HCT116 (cell line): ENCODE measurements at regions not wholly inside any gene's neighbourhood (a gene's known extent, or its start where the extent isn't known, plus 50 kb on each side); places are given as distances from the start of the nearest gene placed in this dataset.

Experiments
- ATAC-seq: fragments of 200-7000 bp; cut with Tn5 transposase; 2 replicates; pipeline ENCODE4 v1.9.1; 2020; ENCODE audit warnings: mild to moderate bottlenecking, moderate library complexity
- BruUV-seq: library from RNA; stranded (reverse); fragments of 400-500 nt; replicated peaks from 2 replicates; lab custom pipeline; 2021; lab: Mats Ljungman, UMichigan
- CTCF ChIA-PET: fragments of 300-600 bp; sonication (Branson Sonifier 250); formaldehyde crosslinking; loops from one replicate; lab custom pipeline; 2021; ENCODE audit warnings: antibody characterized with exemption; lab: Charles Lee
- POLR2A ChIA-PET: fragments of 300-600, 350-600 bp; sonication (Branson Sonifier 250); formaldehyde crosslinking; loops from one replicate; lab custom pipeline; 2021; ENCODE audit warnings: antibody characterized with exemption; lab: Charles Lee
- RAD21 ChIA-PET, 2 experiments: fragments of 300-600 bp; sonication (Branson Sonifier 250); formaldehyde crosslinking; loops; one replicate each; lab custom pipeline; 2023; ENCODE audit warnings: low total read pairs in 2 of 2; ENCODE audit not compliant: uncharacterized antibody in 2 of 2, unreplicated experiment in 2 of 2, low non-redundant PET in 1 of 2; lab: Charles Lee
- DNase-seq: peaks from one replicate; pipeline ENCODE4 v3.0.0-alpha.2; 2010; ENCODE audit warnings: low read depth, low spot score
- H2AFZ ChIP-seq: fragments of 200-600 bp; shearing (Covaris generic), sonication (generic); 2 replicates; pipeline ENCODE4 v1.6.1; 2017; ENCODE audit warnings: low read depth, mixed run types, mixed read lengths, antibody characterized with exemption, low read length; ENCODE audit not compliant: poor library complexity, severe bottlenecking
- H3K27ac ChIP-seq: 2 replicates; pipeline ENCODE4 v1.5.1; 2012; ENCODE audit warnings: low read depth, low read length
- H3K27me3 ChIP-seq: fragments of 200-600 bp; sonication (generic); 2 replicates; pipeline ENCODE4 v1.6.1; 2016; ENCODE audit warnings: mixed run types, low read length, mixed read lengths; ENCODE audit not compliant: insufficient read depth
- H3K36me3 ChIP-seq, 2 experiments: fragments of 200-500 bp in 1 of 2; fragments of 200-600 bp in 1 of 2; sonication (Bioruptor generic) in 1 of 2; sonication (generic) in 1 of 2; 2 replicates each; pipeline versions ENCODE4 v1.5.1 to v1.6.1; 2014 to 2016; ENCODE audit warnings: low read length in 2 of 2, inconsistent platforms in 1 of 2, mixed read lengths in 1 of 2, mixed run types in 1 of 2; ENCODE audit not compliant: insufficient read depth in 2 of 2, control insufficient read depth in 1 of 2
- H3K4me1 ChIP-seq, 2 experiments: fragments of 200-600 bp in 1 of 2; sonication (generic) in 1 of 2; 2 replicates each; pipeline versions ENCODE4 v1.5.1 to v1.6.1; 2012 to 2017; ENCODE audit warnings: low read length in 2 of 2, inconsistent platforms in 1 of 2, mild to moderate bottlenecking in 1 of 2, mixed read lengths in 1 of 2, mixed run types in 1 of 2, moderate library complexity in 1 of 2; ENCODE audit not compliant: insufficient read depth in 2 of 2, control insufficient read depth in 1 of 2
- H3K4me2 ChIP-seq: fragments of 200-600 bp; sonication (generic); 2 replicates; pipeline ENCODE4 v1.6.1; 2017; ENCODE audit warnings: mixed run types, low read length, mixed read lengths
- H3K4me3 ChIP-seq, 2 experiments: fragments of 200-600 bp in 1 of 2; sonication (generic) in 1 of 2; replicated peaks in 1 of 2; 2 replicates each; pipeline ENCODE4 v1.5.1; 2011 to 2016; ENCODE audit warnings: low read length in 2 of 2, control low read depth in 1 of 2, low read depth in 1 of 2, mild to moderate bottlenecking in 1 of 2, mixed read lengths in 1 of 2, mixed run types in 1 of 2
- H3K79me2 ChIP-seq: fragments of 200-600 bp; sonication (generic); 2 replicates; pipeline ENCODE4 v1.6.1; 2017; ENCODE audit warnings: mild to moderate bottlenecking, mixed run types, low read length, moderate library complexity, mixed read lengths; ENCODE audit not compliant: insufficient read depth
- H3K9ac ChIP-seq: fragments of 200-600 bp; sonication (generic); 2 replicates; pipeline ENCODE4 v1.6.1; 2016; ENCODE audit warnings: low read length, mixed read lengths
- H3K9me2 ChIP-seq: fragments of 200-600 bp; sonication (generic), shearing (Covaris generic); 2 replicates; pipeline ENCODE4 v1.6.1; 2017; ENCODE audit warnings: mixed run types, mild to moderate bottlenecking, moderate library complexity; ENCODE audit not compliant: insufficient read depth
- H3K9me3 ChIP-seq, 2 experiments: fragments of 200-500 bp in 1 of 2; fragments of 200-600 bp in 1 of 2; sonication (Bioruptor generic) in 1 of 2; sonication (generic) in 1 of 2; 2 replicates each; pipeline ENCODE4 v1.6.1; 2014 to 2017; ENCODE audit warnings: low read length in 2 of 2, mixed read lengths in 2 of 2, inconsistent platforms in 1 of 2, low read depth in 1 of 2, mild to moderate bottlenecking in 1 of 2, mixed run types in 1 of 2, moderate library complexity in 1 of 2; ENCODE audit not compliant: control insufficient read depth in 1 of 2, insufficient read depth in 1 of 2
- H4K20me1 ChIP-seq: fragments of 200-600 bp; sonication (generic), shearing (Covaris generic); 2 replicates; pipeline ENCODE4 v1.6.1; 2017; ENCODE audit warnings: mixed run types, mild to moderate bottlenecking, moderate library complexity; ENCODE audit not compliant: insufficient read depth
- CBX3 ChIP-seq: IDR thresholded peaks from 2 replicates; pipeline ENCODE4 v1.6.1; 2012; ENCODE audit warnings: low read depth
- CEBPB ChIP-seq: IDR thresholded peaks from 2 replicates; pipeline ENCODE4 v1.6.1; 2012; ENCODE audit warnings: low read depth
- ELF1 ChIP-seq: IDR thresholded peaks from 2 replicates; pipeline ENCODE4 v1.6.1; 2012; ENCODE audit warnings: low read depth, borderline replicate concordance
- EZH2 ChIP-seq: fragments of 200-600 bp; sonication (generic); IDR thresholded peaks from 2 replicates; pipeline ENCODE4 v1.6.1; 2017; ENCODE audit warnings: antibody characterized with exemption, mixed run types
- JUND ChIP-seq: IDR thresholded peaks from 2 replicates; pipeline ENCODE4 v1.6.1; 2012
- POLR2A ChIP-seq: IDR thresholded peaks from 2 replicates; pipeline ENCODE4 v1.7.0; 2011; ENCODE audit warnings: borderline replicate concordance; ENCODE audit not compliant: insufficient read depth, insufficient read length; ENCODE audit errors: extremely low read depth
- POLR2AphosphoS5 ChIP-seq: IDR thresholded peaks from 2 replicates; pipeline ENCODE4 v1.6.1; 2011; ENCODE audit warnings: mild to moderate bottlenecking, low read depth, low read length, moderate library complexity
- SIN3A ChIP-seq: IDR thresholded peaks from 2 replicates; pipeline ENCODE4 v1.6.1; 2012; ENCODE audit warnings: low read depth
- TCF7L2 ChIP-seq: IDR thresholded peaks from 2 replicates; pipeline ENCODE4 v1.7.0; 2011; ENCODE audit warnings: borderline replicate concordance, inconsistent platforms; ENCODE audit not compliant: insufficient read depth, insufficient read length; ENCODE audit errors: extremely low read depth
- intact Hi-C: fragments of 100-400 bp; cut with micrococcal nuclease; formaldehyde crosslinking; loops from 2 replicates; pipeline ENCODE4 v1.10.0; 2022
- TF ChIP-seq, protein P1 (sequence below): IDR thresholded peaks from 2 replicates; pipeline ENCODE4 v1.6.1; 2012
- TF ChIP-seq, protein P2 (sequence below): IDR thresholded peaks from 2 replicates; pipeline ENCODE4 v1.6.1; 2012; ENCODE audit warnings: low read depth

DNA sequence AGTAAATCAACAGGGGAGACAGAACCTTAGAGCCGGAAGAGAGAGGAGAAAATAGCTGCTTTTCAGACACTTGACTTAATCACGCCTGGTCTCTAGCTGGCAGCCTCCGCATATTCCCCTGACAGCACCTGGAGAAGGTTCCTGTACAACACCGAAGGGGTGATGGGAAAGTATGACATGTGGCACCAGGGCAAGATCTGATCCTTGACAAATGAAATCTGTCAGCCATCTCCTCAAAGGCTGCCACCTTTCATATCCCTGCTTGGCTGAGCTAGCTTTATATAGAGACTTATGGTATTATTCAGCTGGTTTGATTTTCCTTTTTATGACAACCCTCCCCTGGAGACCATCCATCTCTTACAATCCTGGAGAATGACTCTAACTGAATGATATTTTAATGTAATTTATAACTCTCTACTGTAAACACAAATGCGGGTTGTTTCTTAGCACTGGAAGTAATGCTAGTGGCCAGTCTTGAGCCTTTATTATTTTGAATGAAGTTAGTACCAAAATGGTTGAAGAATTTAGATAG is 1205.3 kb upstream of the CDH8 start:
- H3K4me1 ChIP-seq, result no peaks in the 10 kb centered on the region
- TF ChIP-seq TCF7L2, result no peak
- TF ChIP-seq EZH2, result no peak
- no peak for TF ChIP-seq SIN3A
- no peak for TF ChIP-seq CEBPB
- ChIA-PET POLR2A (no interaction called here), CTCF (no interaction called here), RAD21 (no interaction called here)
- H3K36me3 ChIP-seq, result no peaks in the 10 kb centered on the region
- no peaks in the 10 kb centered on the region for H3K27me3 ChIP-seq
- DNase-seq (no peak), ATAC-seq (no peak)
- no peak overlapping the region for H3K4me2 ChIP-seq
- H3K9ac ChIP-seq, result no peak overlapping the region
- H3K79me2 ChIP-seq, result no peaks in the 10 kb centered on the region
- H2AFZ ChIP-seq, result no peak overlapping the region
- H4K20me1 ChIP-seq, result no peaks in the 10 kb centered on the region
- BruUV-seq, result no TSS peak
- no peak overlapping the region for H3K27ac ChIP-seq
- H3K9me2 ChIP-seq, result no peaks in the 10 kb centered on the region
- intact Hi-C loops, result no loop called here
- H3K9me3 ChIP-seq, result peaks cover 14% of the 10 kb centered on the region in 2 experiments; a peak in 2 of 4 replicates
- no peak overlapping the region for H3K4me3 ChIP-seq

DNA sequence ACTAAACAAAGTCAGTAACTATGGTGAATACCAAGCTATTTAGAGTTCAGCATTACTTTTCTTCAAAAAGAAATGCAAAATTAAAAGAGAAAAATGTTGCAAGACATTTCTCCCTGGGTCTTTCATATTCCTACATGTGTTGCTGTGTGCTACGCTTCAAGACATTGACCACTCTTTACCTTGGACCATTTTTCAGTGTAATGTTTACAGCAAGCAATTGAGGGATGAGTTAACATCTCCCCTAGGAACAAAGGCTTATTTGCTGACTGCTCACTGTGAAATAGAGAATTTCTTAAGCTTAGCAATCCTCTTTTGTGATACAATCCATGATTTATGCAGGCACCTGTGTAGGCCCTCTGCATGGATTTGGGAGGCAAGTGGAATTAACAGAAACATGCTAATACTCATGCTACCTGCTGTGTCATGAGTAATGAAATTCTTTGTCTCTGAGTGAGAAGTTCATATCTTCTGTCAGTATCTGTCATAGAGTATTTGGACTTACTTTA is 1202.9 kb upstream of the CDH8 start:
- H3K9me2 ChIP-seq, result no peaks in the 10 kb centered on the region
- H3K27me3 ChIP-seq, result no peaks in the 10 kb centered on the region
- POLR2A ChIA-PET, result no interaction called here
- H3K36me3 ChIP-seq, result no peaks in the 10 kb centered on the region
- H3K4me3 ChIP-seq, result no peak overlapping the region
- H3K9me3 ChIP-seq, result peaks cover 10 to 20% of the 10 kb centered on the region in 2 experiments; a peak in 2 of 4 replicates
- no peak overlapping the region for H3K4me2 ChIP-seq
- no peak overlapping the region for H3K9ac ChIP-seq
- RAD21 ChIA-PET, result no interaction called here
- no peak overlapping the region for H2AFZ ChIP-seq
- CTCF ChIA-PET, result no interaction called here
- no peaks in the 10 kb centered on the region for H3K79me2 ChIP-seq
- no TSS peak for BruUV-seq
- H4K20me1 ChIP-seq, result no peaks in the 10 kb centered on the region
- intact Hi-C loops, result no loop called here
- no peak overlapping the region for H3K27ac ChIP-seq
- no peak for ATAC-seq
- TF ChIP-seq CEBPB (no peak), TCF7L2 (no peak), ELF1 (no peak), POLR2AphosphoS5 (no peak), EZH2 (no peak), JUND (no peak), POLR2A (no peak), CBX3 (no peak)
- TF ChIP-seq, protein P1, sequence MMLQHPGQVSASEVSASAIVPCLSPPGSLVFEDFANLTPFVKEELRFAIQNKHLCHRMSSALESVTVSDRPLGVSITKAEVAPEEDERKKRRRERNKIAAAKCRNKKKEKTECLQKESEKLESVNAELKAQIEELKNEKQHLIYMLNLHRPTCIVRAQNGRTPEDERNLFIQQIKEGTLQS, result no peak
- TF ChIP-seq, protein P2, sequence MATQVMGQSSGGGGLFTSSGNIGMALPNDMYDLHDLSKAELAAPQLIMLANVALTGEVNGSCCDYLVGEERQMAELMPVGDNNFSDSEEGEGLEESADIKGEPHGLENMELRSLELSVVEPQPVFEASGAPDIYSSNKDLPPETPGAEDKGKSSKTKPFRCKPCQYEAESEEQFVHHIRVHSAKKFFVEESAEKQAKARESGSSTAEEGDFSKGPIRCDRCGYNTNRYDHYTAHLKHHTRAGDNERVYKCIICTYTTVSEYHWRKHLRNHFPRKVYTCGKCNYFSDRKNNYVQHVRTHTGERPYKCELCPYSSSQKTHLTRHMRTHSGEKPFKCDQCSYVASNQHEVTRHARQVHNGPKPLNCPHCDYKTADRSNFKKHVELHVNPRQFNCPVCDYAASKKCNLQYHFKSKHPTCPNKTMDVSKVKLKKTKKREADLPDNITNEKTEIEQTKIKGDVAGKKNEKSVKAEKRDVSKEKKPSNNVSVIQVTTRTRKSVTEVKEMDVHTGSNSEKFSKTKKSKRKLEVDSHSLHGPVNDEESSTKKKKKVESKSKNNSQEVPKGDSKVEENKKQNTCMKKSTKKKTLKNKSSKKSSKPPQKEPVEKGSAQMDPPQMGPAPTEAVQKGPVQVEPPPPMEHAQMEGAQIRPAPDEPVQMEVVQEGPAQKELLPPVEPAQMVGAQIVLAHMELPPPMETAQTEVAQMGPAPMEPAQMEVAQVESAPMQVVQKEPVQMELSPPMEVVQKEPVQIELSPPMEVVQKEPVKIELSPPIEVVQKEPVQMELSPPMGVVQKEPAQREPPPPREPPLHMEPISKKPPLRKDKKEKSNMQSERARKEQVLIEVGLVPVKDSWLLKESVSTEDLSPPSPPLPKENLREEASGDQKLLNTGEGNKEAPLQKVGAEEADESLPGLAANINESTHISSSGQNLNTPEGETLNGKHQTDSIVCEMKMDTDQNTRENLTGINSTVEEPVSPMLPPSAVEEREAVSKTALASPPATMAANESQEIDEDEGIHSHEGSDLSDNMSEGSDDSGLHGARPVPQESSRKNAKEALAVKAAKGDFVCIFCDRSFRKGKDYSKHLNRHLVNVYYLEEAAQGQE, result no peak
- no peak for DNase-seq
- H3K4me1 ChIP-seq, result no peaks in the 10 kb centered on the region
